A549 (cell line): ENCODE measurements at regions not wholly inside any gene's neighbourhood (a gene's known extent, or its start where the extent isn't known, plus 50 kb on each side); places are given as distances from the start of the nearest gene placed in this dataset.

Experiments used
- EP300 ChIP-seq, 2 experiments: fragments of >200 bp; sonication (Bioruptor Twin); formaldehyde crosslinking; IDR thresholded peaks; 2 replicates in 1 of 2; 3 replicates in 1 of 2; pipeline ENCODE4 v1.6.1; 2016 to 2017
- ESRRA ChIP-seq: fragments of 150-350 bp; IDR thresholded peaks from 2 replicates; pipeline ENCODE4 v1.6.1; 2014; ENCODE audit warnings: mild to moderate bottlenecking, low read length, borderline replicate concordance
- HDAC2 ChIP-seq: fragments of 200-600 bp; sonication (generic); IDR thresholded peaks from 2 replicates; pipeline ENCODE4 v1.6.1; 2016
- HOXA7 ChIP-seq: fragments of 250-450 bp; sonication (Bioruptor Pico); IDR thresholded peaks from 2 replicates; pipeline ENCODE4 v1.5.0; 2020; ENCODE audit warnings: mild to moderate bottlenecking, moderate library complexity
- HOXB13 ChIP-seq: fragments of 250-450 bp; sonication (Bioruptor Pico); IDR thresholded peaks from 2 replicates; pipeline ENCODE4 v1.5.0; 2020; ENCODE audit warnings: low read depth, mild to moderate bottlenecking, moderate library complexity
- MAFK ChIP-seq: fragments of 450-650 bp; IDR thresholded peaks from 2 replicates; pipeline ENCODE4 v1.6.1; 2014; ENCODE audit not compliant: partially characterized antibody
- MAZ ChIP-seq: fragments of 150-350 bp; IDR thresholded peaks from 2 replicates; pipeline ENCODE4 v1.6.1; 2014; ENCODE audit warnings: antibody characterized with exemption, low read depth, low read length, borderline replicate concordance
- MYC ChIP-seq: IDR thresholded peaks from 2 replicates; pipeline ENCODE4 v1.6.1; 2012; ENCODE audit warnings: mild to moderate bottlenecking, inconsistent platforms, low read length, improper control_type of control experiment, borderline replicate concordance
- NFE2L2 ChIP-seq: fragments of 150-350 bp; conservative IDR thresholded peaks from 2 replicates; pipeline ENCODE4 v1.6.1; 2014; ENCODE audit warnings: low read length
- POLR2A ChIP-seq: IDR thresholded peaks from 2 replicates; pipeline ENCODE4 v1.6.1; 2012; ENCODE audit warnings: mild to moderate bottlenecking, low read length
- RAD21 ChIP-seq, 2 experiments: fragments of >200 bp in 1 of 2; sonication (Bioruptor Twin) in 1 of 2; formaldehyde crosslinking in 1 of 2; IDR thresholded peaks in 1 of 2; conservative IDR thresholded peaks in 1 of 2; 2 replicates in 1 of 2; 3 replicates in 1 of 2; pipeline ENCODE4 v1.6.1; 2012 to 2018; ENCODE audit warnings: inconsistent platforms in 1 of 2
- RCOR1 ChIP-seq: fragments of 150-350 bp; IDR thresholded peaks from 2 replicates; pipeline ENCODE4 v1.6.1; 2014; ENCODE audit warnings: antibody characterized with exemption, low read length, low read depth
- TF ChIP-seq, protein P1 (sequence below): fragments of >200 bp; sonication (Bioruptor Twin); formaldehyde crosslinking; IDR thresholded peaks from 3 replicates; pipeline ENCODE4 v1.5.1; 2016
- TF ChIP-seq, protein P2 (sequence below): fragments of >200 bp; sonication (Bioruptor Twin); formaldehyde crosslinking; IDR thresholded peaks from 3 replicates; pipeline ENCODE4 v1.6.1; 2016

DNA sequence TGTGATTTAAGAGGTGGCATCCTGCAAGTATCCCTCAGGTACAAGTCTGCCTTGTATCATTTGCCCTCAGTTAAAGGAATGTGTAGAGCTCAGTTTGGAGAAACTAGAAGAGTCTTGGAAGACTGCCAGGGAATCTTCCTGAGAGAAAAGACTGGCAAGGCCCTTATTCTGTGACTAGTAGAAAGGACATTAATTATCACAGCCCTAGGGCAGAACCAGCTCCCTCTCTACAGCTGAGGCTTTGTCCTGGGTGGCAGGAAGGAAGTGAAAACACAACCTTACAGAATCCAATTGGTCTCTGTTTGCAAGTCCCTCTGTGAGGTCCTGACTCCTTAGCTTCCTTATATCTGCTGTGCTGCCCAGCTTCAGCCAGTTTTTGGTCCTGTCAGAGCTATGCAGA, 385.9 kb upstream of the CYRIA start:
- TF ChIP-seq MYC (no peak), HDAC2 (no peak), RCOR1 (no peak), MAZ (no peak), EP300 (IDR thresholded peaks at IDR 0.05) (no peak), POLR2A (no peak), HOXA7 (CRISPR knock-in tag) (no peak), NFE2L2 (no peak), ESRRA (no peak), RAD21 (conservative IDR thresholded peaks at IDR 0.05 in 1 of 2, IDR thresholded peaks at IDR 0.05 in 1 of 2) (no peak), HOXB13 (CRISPR knock-in tag) (no peak), MAFK (no peak)
- TF ChIP-seq, protein P1, sequence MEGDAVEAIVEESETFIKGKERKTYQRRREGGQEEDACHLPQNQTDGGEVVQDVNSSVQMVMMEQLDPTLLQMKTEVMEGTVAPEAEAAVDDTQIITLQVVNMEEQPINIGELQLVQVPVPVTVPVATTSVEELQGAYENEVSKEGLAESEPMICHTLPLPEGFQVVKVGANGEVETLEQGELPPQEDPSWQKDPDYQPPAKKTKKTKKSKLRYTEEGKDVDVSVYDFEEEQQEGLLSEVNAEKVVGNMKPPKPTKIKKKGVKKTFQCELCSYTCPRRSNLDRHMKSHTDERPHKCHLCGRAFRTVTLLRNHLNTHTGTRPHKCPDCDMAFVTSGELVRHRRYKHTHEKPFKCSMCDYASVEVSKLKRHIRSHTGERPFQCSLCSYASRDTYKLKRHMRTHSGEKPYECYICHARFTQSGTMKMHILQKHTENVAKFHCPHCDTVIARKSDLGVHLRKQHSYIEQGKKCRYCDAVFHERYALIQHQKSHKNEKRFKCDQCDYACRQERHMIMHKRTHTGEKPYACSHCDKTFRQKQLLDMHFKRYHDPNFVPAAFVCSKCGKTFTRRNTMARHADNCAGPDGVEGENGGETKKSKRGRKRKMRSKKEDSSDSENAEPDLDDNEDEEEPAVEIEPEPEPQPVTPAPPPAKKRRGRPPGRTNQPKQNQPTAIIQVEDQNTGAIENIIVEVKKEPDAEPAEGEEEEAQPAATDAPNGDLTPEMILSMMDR, result no peak
- TF ChIP-seq, protein P2, sequence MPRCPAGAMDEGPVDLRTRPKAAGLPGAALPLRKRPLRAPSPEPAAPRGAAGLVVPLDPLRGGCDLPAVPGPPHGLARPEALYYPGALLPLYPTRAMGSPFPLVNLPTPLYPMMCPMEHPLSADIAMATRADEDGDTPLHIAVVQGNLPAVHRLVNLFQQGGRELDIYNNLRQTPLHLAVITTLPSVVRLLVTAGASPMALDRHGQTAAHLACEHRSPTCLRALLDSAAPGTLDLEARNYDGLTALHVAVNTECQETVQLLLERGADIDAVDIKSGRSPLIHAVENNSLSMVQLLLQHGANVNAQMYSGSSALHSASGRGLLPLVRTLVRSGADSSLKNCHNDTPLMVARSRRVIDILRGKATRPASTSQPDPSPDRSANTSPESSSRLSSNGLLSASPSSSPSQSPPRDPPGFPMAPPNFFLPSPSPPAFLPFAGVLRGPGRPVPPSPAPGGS, result no peak
